Prostate gland (tissue), 2 donors: ENCODE measurements at regions not wholly inside any gene's neighbourhood (a gene's known extent, or its start where the extent isn't known, plus 50 kb on each side); places are given as distances from the start of the nearest gene placed in this dataset.

ENCODE experiments used
- DNase-seq: peaks from one replicate; pipeline ENCODE4 v3.0.0-alpha.2; 2019; ENCODE audit warnings: low spot score
- H3K27ac ChIP-seq, 2 donors: fragments of 200-600 bp; sonication (generic); 2 replicates each; pipeline ENCODE4 v1.5.1; 2017 to 2019
- H3K27me3 ChIP-seq: fragments of 200-600 bp; sonication (generic); replicated peaks from 2 replicates; pipeline ENCODE4 v1.5.1; 2019; ENCODE audit not compliant: insufficient read depth
- H3K36me3 ChIP-seq, 2 donors: fragments of 200-600 bp; sonication (generic); 1 replicate in 1 of 2; 2 replicates in 1 of 2; pipeline versions ENCODE4 v1.5.1 to v1.8.1; 2017 to 2019
- H3K4me1 ChIP-seq: fragments of 200-600 bp; sonication (generic); replicated peaks from 2 replicates; pipeline ENCODE4 v1.5.1; 2019
- H3K4me3 ChIP-seq, 2 donors: fragments of 200-600 bp; sonication (generic); 2 replicates each; pipeline ENCODE4 v1.5.1; 2017 to 2019
- H3K9me3 ChIP-seq: fragments of 200-600 bp; sonication (generic); 2 replicates; pipeline ENCODE4 v1.5.1; 2017
- POLR2A ChIP-seq: fragments of 450-650 bp; IDR thresholded peaks from one replicate; pipeline ENCODE4 v1.6.1; 2016; ENCODE audit warnings: antibody characterized with exemption, mild to moderate bottlenecking
- POLR2AphosphoS5 ChIP-seq: sonication (generic); formaldehyde crosslinking; IDR thresholded peaks from one replicate; pipeline ENCODE4 v1.6.1; 2017; ENCODE audit warnings: antibody characterized with exemption
- WGBS: methylation state at CpG from one replicate; pipeline ENCODE4 v1.1.5; 2018; 5-methylcytosine and 5-hydroxymethylcytosine counted together
- intact Hi-C: fragments of 100-400 bp; cut with DNase I; formaldehyde crosslinking; loops from one replicate; pipeline ENCODE4 v1.14.2; 2022
- TF ChIP-seq, protein P1 (sequence below), 4 experiments: fragments of 200-600 bp in 2 of 4; fragments of 450-650 bp in 2 of 4; sonication (generic) in 2 of 4; IDR thresholded peaks; 1 replicate in 3 of 4; 2 replicates in 1 of 4; pipeline ENCODE4 v1.5.1; 2016 to 2019; ENCODE audit warnings: antibody characterized with exemption in 4 of 4, mild to moderate bottlenecking in 2 of 4, moderate library complexity in 2 of 4

DNA sequence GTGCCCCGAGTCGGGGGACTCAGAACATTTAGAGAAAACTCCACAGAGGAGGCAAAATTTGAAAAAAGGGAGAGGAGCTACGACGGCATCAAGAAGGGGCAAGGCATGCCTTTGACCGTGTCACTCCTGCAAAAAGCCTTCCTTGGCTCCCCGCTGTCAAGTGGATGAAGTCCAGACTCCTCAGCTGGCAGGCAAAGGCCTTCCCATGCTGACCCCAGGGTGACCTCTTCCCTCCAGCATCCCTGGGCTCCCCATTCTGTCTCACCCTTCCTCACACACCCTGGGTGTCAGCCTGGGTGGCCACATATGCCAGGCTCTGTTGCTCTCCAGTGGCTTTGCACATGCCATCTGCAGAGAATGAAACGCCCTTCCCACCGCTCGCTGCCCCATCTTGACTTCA lies 88.4 kb upstream of the ZMIZ1 start:
- no peaks in the 10 kb centered on the region for H3K9me3 ChIP-seq
- 92% methylated on average over 9 of the region's 9 CpGs for WGBS
- H3K4me1 ChIP-seq: no peaks in the 10 kb centered on the region
- no peak for TF ChIP-seq POLR2A
- TF ChIP-seq, protein P1, sequence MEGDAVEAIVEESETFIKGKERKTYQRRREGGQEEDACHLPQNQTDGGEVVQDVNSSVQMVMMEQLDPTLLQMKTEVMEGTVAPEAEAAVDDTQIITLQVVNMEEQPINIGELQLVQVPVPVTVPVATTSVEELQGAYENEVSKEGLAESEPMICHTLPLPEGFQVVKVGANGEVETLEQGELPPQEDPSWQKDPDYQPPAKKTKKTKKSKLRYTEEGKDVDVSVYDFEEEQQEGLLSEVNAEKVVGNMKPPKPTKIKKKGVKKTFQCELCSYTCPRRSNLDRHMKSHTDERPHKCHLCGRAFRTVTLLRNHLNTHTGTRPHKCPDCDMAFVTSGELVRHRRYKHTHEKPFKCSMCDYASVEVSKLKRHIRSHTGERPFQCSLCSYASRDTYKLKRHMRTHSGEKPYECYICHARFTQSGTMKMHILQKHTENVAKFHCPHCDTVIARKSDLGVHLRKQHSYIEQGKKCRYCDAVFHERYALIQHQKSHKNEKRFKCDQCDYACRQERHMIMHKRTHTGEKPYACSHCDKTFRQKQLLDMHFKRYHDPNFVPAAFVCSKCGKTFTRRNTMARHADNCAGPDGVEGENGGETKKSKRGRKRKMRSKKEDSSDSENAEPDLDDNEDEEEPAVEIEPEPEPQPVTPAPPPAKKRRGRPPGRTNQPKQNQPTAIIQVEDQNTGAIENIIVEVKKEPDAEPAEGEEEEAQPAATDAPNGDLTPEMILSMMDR (IDR thresholded peaks at IDR 0.05): no peak
- no peak for TF ChIP-seq POLR2AphosphoS5
- intact Hi-C loops: loop anchor here (5.0 kb wide), 1 partner anchor 72 kb away; no protein-coding TSS in a partner anchor
- H3K27ac ChIP-seq: no peak overlapping the region
- no peaks in the 10 kb centered on the region for H3K27me3 ChIP-seq
- H3K36me3 ChIP-seq: no peaks in the 10 kb centered on the region
- H3K4me3 ChIP-seq: no peak overlapping the region
- DNase-seq: no peak

DNA sequence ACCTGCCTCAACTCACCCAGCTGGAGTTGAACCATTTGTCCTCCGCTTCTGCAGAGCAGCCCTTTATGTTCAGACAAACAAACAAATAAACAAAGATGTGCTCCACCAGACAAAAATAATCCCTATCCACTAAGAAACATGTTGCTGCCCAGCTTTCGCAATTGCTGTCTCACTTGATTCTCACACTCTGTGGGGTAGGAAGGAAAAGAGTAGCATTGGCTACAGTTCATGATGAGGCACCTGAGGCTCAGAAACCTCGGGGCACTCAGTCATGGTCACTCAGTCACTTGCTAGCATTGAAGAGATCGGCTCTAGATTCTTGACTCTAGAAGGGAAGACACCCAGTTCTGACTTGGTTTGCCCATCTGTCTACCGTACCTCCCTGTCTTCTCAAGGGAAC lies 88.0 kb upstream of the ZMIZ1 start:
- H3K36me3 ChIP-seq: no peaks in the 10 kb centered on the region
- no peaks in the 10 kb centered on the region for H3K4me1 ChIP-seq
- no peak overlapping the region for H3K4me3 ChIP-seq
- TF ChIP-seq, protein P1 (IDR thresholded peaks at IDR 0.05): no peak
- WGBS: 87% methylated on average over 5 of the region's 5 CpGs
- H3K27ac ChIP-seq: no peak overlapping the region
- H3K27me3 ChIP-seq: no peaks in the 10 kb centered on the region
- intact Hi-C loops: loop anchor here (5.0 kb wide), 1 partner anchor 71 kb away; no protein-coding TSS in a partner anchor
- no peak for DNase-seq
- H3K9me3 ChIP-seq: no peaks in the 10 kb centered on the region

DNA sequence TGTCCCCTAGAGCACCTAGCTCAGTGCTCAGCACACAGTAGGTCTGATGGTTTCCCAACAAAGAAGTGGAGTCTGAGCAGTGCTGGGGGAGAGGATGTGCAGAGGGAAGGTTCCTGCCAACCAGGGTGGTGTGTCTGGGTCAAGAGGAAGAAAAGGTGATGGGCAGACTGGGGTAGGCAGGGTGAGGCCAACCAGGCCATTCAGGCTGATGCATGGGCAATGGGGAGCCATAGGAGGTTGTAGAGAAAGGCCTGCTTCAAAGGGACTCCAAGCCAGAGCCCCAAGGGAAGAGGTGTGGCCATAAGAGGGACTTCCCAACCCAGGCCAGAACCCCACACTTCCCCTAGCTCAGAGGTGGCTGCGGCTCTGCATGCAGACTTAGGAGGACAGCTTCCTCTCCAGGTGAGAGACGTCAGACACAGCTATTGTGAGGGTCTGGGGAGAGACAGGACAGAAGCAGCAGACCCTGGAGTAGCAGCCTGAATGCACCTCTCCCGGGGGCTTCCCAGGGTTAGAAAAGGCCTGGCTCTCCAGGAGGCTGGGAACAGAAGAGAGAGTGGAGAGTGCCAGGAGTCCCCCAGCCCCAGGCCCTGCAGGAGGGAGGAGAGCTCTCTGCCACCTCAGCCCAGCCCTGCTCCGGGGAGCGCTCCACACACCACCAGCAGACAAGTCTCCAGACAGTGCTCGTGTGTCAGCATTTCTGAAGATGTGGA lies 87.4 kb upstream of the ZMIZ1 start:
- no peak overlapping the region for H3K4me3 ChIP-seq
- H3K9me3 ChIP-seq: no peaks in the 10 kb centered on the region
- H3K27me3 ChIP-seq: no peaks in the 10 kb centered on the region
- WGBS: 75% methylated on average over 6 of the region's 6 CpGs
- TF ChIP-seq POLR2A (no peak), POLR2AphosphoS5 (no peak)
- TF ChIP-seq, protein P1 (IDR thresholded peaks at IDR 0.05): no peak
- H3K36me3 ChIP-seq: no peaks in the 10 kb centered on the region
- intact Hi-C loops: loop anchor here (5.0 kb wide), 1 partner anchor 71 kb away; no protein-coding TSS in a partner anchor
- no peak overlapping the region for H3K27ac ChIP-seq
- no peaks in the 10 kb centered on the region for H3K4me1 ChIP-seq
- no peak for DNase-seq

DNA sequence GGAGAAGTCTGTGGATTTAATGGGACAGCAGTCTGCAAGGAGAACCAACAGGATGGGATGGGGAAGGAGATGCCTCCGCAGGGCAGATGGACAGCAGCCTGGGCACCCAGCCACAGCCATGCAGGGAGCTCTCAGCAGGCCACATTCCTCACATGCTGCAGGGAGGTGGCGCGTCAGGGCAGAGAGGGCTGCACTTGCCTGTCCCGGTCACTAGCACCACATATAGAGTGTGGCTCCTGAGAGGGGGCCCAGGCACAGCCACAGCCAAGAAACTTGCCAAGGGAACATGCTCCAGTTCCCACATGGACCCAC lies 86.8 kb upstream of the ZMIZ1 start:
- Histone ChIP-seq H3K36me3 (no peaks in the 10 kb centered on the region), H3K27ac (no peak overlapping the region), H3K27me3 (no peaks in the 10 kb centered on the region), H3K4me3 (no peak overlapping the region), H3K9me3 (no peaks in the 10 kb centered on the region), H3K4me1 (no peaks in the 10 kb centered on the region)
- intact Hi-C loops: loop anchor here (5.0 kb wide), 1 partner anchor 70 kb away; no protein-coding TSS in a partner anchor
- WGBS: 57% methylated on average over 4 of the region's 4 CpGs
- DNase-seq: no peak
- TF ChIP-seq, protein P1 (IDR thresholded peaks at IDR 0.05): no peak

DNA sequence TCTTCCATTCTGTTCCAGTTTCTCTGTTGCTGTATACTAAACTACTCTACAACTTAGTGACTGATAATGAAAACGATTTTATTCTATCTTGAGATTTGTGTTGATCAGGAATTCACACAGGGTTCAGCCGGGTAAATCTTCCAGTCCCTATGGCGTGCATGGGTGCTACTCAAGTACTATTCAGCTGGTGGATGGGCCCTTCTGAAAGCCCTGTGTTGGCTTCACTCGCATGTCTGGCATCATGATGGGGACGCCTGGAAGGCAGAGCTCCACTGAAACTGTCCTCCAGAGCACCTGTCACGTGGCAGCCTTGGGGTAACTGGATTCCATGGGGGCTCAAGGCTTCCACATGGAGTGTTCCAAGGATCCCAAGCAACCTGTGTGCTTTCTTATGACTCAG lies 86.0 kb upstream of the ZMIZ1 start:
- Histone ChIP-seq H3K9me3 (no peaks in the 10 kb centered on the region), H3K36me3 (no peaks in the 10 kb centered on the region), H3K4me3 (no peak overlapping the region), H3K4me1 (no peaks in the 10 kb centered on the region), H3K27ac (no peak overlapping the region), H3K27me3 (no peaks in the 10 kb centered on the region)
- intact Hi-C loops: loop anchor here (5.0 kb wide), 1 partner anchor 70 kb away; no protein-coding TSS in a partner anchor
- no peak for DNase-seq
- TF ChIP-seq POLR2A (no peak), POLR2AphosphoS5 (no peak)
- TF ChIP-seq, protein P1 (IDR thresholded peaks at IDR 0.05): no peak
- 88% methylated on average over 6 of the region's 6 CpGs for WGBS
